Endothelial cell of hepatic sinusoid (primary cell): ENCODE measurements at regions not wholly inside any gene's neighbourhood (a gene's known extent, or its start where the extent isn't known, plus 50 kb on each side); places are given as distances from the start of the nearest gene placed in this dataset.
"Not testable (repeated sequence)": the region's sequence is repeated elsewhere in the genome, so short reads cannot be mapped to it uniquely, and the experiment has no call there.

Experiments
- in situ Hi-C: cut with HindIII; loops from 2 replicates; pipeline ENCODE4 v1.10.0; 2017; ENCODE audit warnings: low sequenced_read_pairs

DNA sequence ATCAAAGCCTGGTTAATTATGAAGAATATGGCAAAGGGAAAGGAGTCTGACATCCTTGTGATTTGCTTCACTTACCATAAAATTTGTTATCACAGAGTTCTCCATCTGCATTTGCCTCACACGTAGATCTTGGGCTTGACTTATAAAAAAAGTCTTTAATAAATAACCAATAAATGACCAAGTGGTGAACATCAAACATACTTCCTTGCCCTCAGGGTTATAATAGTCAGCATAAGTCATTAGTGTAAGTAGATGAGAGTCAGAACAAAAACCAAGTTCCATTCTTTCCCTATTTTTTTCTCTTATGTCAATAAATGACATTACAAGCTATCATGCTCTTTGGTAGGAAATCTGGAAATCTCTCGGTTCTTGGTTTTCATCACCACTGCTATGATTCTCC is 635.4 kb upstream of the ATXN7L3B start:
- in situ Hi-C loops: no loop called here

DNA sequence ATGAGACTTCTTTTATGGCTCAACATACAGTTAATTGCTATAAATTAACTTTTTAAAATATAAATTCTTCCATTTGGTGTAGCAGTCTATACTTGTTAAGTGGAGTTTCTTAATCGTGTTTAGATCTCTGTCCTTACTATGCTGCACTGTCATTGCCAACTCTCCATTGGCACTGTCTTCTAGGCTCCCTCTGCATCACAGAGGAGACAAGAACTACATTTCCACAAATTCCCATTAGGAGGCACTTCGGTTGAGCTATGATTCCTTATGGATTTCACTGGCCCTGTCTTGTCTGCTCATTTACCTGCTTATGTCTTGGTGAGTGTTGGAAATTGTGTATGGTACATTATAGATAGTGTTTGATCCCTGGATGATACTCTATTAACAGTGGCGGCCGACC is 630.9 kb upstream of the ATXN7L3B start:
- in situ Hi-C loops: no loop called here

DNA sequence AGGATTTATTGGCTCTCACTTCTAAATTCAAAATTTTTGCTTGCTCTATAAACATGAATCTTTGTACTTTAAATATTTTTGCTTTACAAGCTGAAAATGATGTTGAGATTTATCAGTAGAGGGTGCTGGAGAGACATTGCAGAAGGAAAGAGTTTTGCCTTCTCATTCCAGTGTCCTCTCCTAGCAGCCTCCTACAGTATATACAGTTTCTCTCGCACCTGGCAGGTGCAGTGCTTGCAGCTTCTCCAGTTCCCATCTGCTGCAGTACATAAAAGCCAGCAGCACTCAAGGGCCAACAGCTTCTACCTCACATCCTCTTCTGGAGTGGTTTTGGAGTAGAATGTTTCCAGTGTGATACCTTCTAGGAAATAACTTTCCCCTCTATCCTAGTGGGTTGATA is 601.8 kb upstream of the ATXN7L3B start:
- in situ Hi-C loops: no loop called here

DNA sequence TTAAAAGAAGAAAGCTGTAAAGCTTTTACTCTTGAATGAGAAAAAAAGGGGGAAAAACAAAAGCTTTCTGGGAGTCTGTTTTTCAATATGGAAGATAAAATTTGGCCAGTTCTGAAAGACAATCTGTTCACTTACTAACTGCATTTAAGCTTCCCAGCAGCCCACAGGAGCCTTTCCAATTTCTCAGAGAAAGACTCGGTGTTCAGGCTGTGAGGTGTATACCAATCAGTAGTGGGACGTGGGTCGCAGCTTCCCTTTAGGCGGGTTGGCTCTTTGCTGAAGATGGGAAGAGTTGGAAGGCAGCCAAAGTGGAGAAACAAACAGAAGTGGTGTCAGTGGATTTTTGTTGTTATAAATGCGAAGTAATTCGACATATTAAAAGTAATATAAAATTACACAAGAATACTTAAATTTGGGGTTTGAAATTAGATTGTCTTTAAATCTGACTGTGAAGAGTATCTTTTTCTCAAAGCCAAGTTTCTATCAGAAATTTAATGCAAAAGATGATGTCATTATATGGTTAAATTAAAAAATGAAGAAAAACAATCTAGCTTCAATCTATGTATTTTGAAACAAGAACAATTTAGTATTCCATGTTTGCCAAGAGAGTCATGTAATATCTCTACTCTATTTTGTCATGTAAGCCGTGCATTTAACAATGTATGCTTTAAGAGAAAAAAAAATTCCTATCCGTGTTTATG is 590.2 kb upstream of the ATXN7L3B start:
- in situ Hi-C loops: no loop called here

DNA sequence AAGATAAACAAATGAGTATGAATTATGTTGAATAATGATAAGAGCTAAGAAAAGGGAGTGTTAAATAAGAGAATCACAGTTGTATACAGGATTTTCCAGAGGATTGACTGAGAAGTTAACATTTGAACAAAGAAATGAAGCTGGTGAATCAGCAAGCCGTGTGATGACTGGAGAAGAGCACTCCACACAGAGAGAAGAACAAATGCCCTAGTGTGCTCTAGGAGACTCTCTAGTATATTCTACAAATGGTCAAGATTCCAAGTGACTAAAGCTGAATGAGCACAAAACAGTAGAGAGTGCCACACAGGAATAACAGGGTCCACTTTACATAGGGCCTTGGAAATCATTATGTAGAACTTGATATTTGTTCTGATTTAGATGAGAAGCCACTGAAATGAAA is 587.1 kb upstream of the ATXN7L3B start:
- in situ Hi-C loops: no loop called here

DNA sequence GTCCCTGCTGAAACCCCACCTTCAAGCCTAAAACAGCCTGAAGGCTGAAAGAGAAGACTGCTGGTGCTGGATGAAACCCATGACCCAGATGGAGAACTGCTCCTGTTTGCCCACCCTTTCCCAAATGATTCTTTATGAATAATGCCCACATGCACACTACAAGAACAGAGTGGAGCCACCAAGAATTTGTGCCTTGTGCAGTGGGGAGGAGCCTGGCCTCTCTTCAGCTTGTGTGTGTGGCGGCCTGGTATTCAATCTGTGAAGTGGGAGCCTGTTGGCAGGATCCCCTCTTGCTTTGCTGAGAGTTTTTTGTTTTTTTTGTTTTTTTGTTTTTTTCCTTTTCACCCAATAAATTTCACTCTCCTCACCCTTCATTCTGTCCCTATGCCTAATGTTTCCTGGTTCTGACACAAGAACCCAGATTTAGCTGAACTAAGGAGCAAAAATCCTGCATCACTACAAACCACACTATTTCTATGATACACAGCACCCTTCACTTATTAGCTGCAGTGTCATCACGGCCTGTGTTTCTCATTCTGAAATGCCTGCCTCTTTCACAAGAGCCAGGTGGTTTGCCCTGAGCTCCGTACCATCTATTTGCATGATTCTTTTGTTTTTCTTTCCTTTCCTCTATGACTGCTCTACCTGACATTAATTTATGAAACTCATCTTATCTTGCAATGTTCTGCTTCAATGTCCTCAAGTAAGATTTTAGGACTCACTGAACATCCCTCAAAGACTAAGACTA is 585.5 kb upstream of the ATXN7L3B start:
- in situ Hi-C loops: no loop called here

DNA sequence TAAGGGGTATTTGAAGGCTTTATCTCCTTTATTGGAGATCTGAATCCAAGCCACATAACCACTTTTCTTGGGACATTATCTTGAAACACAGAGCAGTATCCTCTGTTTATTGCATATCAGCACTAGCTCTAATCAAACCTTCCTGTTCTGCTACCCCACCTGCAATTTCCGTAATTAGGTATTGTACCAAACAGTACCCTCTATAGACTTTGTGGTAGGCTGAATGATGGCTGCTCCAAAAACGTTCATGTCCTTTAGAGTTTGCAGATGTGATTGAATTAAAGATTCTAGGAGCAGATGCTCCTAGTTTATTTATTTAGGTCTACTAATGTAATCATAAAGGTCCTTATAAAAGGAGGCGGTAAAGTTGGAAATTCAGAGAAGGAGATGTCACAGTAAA is 573.0 kb upstream of the ATXN7L3B start:
- in situ Hi-C loops: no loop called here

DNA sequence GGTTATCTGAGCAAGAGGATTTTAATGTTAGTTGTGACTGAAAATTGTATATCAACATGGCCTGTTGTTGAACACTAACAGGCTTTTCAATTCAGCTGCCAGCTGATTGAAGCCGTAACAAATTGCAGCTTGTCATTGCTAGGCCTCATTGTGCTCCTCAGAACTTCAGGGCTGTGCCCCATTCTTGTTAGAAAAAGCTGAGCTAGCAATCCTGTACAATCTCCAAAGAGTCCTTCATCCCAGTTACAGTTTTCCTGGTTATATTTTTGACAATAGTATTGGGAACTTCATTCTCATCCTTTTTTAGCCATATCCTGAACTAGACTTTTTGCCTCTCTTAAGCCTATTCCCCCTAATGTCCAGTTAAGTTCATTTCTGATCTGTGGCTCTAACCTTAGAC is 564.1 kb upstream of the ATXN7L3B start:
- in situ Hi-C loops: no loop called here

DNA sequence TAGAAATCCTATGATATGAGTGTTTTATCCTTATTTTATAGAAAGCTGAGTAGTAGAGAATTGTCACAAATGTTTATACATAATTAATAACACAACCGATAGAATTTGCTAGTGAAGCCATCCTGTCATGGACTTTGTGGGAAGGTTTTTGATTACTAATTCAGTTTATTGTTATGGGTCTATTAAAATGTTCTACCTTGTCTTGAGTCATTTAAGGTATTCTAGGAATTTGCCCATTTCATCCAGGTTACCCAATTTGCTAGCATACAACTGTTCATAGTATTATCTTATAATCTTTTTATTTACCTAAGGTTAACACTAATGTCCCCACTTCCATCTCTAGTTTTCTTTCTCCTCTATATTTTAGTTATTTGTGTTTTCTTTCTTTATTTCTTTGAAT is 553.1 kb upstream of the ATXN7L3B start:
- in situ Hi-C loops: no loop called here

DNA sequence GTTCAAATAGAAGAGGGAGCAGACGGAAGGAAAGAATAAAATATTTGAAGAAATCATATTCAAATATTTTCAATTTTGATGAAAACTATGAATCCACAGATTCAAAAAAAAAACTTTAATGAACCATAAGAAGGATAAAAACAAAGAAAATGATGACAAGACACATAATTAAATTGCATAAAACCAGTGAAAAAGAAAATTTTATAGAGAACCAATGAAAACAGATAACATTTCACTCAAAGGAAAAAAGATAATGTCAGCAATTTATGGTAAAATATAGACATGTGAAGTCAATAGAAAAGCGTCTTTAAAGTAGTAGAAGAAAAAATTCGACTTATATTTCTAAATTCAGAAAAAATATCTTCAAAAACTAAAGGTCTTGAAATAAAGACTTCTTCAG is 546.5 kb upstream of the ATXN7L3B start:
- in situ Hi-C loops: no loop called here

DNA sequence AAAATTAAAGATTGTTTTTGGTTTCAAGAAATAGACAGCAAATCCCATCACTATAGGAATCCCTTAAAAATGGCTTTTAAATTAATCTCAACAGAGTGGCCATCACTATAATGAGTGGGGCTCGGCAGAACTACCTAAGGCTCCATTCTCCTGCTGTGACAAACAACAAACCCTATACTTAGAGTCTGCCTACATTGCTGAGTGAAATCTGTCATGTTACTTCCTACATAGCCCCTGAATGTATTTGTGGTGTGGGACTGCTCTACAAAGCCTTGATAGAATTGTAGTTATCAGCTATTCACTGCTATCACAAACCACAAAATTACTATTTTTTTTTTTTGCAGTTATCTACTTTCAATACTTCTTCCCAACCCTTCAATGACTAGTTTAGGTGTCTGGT is 538.7 kb upstream of the ATXN7L3B start:
- in situ Hi-C loops: no loop called here

DNA sequence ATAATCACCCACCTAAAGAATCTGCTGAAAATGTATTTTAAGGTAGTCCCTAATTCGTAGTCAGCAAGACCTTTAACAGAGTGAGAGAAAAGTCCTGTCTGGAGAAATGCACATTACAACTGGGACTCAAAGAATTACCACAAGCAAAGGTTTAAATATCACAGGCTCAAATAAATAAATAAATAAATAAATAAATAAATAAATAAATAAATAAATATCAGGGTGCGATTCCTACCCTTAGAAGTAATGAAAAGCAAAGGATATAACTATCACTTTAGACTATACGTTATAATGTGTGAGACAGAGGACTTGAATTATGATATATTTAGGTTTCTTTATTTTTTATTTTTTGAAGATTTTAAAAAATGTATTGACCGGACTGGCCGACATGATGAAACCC is 522.5 kb upstream of the ATXN7L3B start:
- in situ Hi-C loops: no loop called here

DNA sequence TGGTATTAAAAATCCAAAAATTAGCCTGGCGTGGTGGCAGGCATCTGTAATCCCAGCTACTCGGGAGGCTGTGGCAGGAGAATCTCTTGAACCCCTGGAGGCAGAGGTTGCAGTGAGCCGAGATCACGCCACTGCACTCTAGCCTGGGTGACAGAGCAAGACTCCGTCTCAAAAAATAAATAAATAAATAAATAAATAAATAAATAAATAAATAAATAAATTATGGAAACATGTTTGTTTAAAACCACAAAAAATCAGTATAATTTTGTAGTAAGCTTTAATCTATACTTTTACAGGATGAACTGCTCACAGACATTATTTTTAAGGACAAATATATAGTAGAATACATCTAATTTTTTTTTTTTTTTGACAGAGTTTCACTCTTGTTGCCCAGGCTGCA is 521.3 kb upstream of the ATXN7L3B start:
- in situ Hi-C loops: not testable (repeated sequence)

DNA sequence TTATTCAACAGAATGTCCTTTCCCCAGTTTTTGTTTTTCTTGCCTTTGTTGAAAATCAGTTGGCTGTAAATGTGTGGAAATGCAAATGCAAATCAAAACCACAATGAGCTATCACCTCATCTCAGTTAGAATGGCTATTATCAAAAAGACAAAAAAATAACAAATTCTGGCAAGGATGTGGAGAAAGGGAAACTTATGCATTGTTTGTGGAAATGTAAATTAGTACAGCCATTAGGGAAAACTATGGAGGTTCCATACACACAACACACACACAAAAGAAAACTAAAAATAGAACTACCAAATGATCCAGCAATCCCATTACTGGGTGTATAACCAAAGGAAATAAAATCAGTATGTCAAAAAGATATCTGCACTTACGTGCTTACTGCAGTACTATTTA is 518.8 kb upstream of the ATXN7L3B start:
- in situ Hi-C loops: no loop called here

DNA sequence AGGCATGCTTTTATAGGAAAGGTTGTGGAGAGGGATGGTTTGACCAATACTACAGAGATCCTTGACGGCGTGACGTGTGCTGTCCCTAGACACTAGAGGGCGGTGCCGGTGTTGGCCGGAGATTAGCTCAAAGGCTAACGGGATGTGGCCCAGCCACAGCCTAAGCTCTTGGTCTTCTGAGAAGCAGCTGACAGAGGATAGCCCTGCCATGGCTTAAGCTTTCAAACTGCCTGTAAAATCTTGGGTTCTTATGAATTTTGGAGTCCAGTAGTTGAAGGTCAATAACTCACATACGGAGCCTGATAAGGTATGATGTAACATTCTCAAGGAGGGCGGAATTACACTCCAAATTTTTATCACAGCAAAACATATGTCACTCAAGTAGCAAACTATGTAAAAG is 515.7 kb upstream of the ATXN7L3B start:
- in situ Hi-C loops: loop anchor here (5.0 kb wide), 1 partner anchor 65 kb away; no protein-coding TSS in a partner anchor

DNA sequence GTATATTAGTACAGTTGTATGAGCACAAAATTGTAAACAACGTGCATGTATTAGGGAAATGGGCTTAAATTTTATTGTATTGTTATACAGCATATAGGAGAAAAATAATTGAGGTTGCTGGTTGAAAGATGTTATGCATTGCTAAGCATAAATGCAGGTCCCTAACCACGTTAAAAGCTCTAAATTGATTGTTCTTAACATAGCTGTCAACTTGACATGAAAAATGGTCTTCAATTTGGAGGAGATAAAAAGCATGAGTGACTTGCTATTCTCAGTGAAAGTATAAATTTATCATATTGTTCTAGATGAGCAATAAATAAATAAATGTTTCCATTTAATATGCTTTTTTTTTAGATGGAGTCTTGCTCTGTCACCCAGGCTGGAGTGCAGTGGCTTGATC is 506.6 kb upstream of the ATXN7L3B start:
- in situ Hi-C loops: no loop called here

DNA sequence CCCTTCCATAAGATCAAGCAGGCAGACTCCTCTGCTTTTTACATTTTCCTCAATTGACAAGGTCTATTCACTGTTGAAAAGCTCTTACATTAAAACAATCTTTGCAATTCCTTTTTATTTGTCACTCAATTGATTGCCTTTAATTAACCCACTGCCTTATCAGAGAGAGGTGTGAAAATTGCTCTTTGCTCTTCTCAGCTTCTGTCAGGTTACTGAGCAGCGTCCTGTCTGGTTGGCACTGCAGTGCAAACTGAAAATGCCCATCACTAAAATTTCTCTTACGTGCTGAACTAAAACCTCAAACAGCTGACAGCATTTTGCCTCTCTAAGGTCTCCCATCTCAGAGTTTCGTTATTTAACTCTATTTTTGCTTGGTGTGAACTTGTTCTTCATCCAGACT is 504.1 kb upstream of the ATXN7L3B start:
- in situ Hi-C loops: no loop called here

DNA sequence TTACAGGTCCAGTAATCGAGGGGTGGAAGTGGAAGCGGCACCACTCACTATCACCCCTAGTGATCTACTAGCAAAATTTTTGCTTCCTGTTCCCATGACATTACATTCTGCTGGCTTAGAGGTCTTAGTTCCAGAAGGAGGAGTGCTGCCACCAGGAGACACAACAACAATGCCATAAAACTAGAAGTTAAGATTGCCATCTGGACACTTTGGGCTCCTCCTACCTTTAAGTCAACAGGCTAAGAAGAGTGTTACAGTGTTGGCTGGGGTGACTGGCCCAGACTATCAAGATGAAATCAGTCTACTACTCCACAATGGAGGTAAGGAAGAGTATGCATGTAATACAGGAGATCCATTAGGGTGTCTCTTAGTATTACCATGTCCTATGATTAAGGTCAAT is 498.5 kb upstream of the ATXN7L3B start:
- in situ Hi-C loops: not testable (repeated sequence)

DNA sequence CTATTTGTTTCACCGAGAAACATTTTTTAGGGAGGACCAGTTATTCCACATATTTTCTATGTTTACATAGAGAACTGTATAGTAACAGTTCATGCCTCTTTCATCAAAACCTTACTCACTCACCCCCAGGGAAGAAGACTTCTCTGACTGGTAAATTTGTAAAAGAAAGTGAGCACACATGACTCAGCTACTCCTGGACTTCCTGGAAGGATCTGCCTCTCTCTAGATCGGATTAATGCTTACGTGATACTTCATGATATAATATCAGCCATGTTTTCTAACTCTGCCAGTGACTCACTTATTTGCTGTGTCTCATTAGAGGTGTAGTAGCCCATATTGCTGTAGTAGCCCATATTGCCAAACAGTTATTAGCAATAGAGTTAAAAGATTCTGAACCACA is 494.3 kb upstream of the ATXN7L3B start:
- in situ Hi-C loops: no loop called here

DNA sequence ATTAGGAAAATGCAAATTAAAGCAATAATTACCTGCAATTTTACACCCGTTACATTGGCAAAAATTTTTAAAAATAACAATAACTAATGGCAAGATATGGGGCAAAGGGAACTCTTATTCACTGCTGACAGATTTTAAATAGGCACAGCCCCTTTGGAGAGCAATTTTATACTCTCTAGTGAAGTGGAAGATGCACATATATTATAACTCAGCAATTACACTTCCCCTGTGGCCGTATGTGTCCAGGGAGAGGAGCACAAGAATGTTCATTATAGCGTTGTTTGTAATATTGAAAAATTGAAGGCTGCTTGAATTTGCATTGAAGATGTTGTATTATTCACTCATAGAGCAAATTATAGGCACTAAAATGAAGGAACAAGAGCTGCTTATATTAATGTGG is 488.3 kb upstream of the ATXN7L3B start:
- in situ Hi-C loops: no loop called here

DNA sequence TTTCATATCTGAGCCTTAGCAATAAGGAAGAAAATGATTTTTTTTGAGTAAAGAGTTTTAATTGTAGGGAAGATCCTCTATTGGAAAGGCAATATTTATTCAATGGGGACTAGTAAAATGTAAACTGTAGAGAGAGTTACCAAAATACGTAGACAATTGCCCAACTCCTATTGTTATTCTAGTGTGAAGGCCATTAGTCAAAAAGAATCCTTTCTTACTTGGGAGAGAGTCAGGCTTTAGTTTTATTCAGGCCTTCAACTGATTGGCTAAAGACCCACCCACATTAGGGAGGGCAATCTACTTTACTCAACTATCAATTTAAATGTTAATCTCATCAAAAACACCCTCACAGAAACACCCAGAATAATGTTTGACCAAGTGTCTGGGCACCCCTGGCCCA is 485.8 kb upstream of the ATXN7L3B start:
- in situ Hi-C loops: no loop called here

DNA sequence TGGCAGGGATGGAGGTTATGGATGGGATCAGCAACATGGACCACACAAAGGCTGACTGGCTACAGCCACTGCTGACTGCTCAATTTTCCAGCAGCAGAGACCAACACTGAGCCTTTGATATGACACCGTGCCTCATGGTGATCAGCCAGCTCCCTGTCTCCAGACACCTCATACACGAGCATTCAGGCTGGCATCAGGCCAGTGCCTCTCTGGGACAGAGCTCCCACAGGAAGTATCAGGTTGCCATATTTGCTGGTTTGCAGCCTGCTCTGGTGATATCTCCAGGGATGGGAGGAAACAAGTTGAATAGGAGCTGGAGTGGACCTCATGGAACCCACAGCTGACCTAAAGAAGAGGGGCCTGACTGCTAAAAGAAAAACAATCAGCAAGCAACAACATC is 471.2 kb upstream of the ATXN7L3B start:
- in situ Hi-C loops: no loop called here

DNA sequence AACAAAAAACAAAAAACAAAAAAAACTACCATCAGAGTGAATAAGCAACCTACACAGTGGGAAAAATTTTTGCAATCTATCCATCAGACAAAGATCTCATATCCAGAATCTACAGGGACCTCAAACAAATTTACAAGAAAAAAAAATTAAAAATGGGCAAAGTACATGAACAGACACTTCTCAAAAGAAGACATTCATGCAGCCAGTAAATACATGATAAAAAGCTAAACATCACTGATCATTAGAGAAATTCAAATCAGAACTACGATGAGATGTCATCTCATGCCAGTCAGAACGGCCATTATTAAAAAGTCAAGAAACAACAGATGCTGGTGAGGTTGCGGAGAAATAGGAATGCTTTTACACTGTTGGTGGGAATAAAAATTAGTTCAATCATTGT is 466.5 kb upstream of the ATXN7L3B start:
- in situ Hi-C loops: no loop called here
